GM18868 (cell line): ENCODE measurements at regions not wholly inside any gene's neighbourhood (a gene's known extent, or its start where the extent isn't known, plus 50 kb on each side); places are given as distances from the start of the nearest gene placed in this dataset.
A peak's percentile ranks its signal among the peaks of the same experiment; 100 is the strongest.
"Not testable (repeated sequence)": the region's sequence is repeated elsewhere in the genome, so short reads cannot be mapped to it uniquely, and the experiment has no call there.

Source experiments
- ATAC-seq: cut with Tn5 transposase; IDR thresholded peaks from one replicate; pipeline ENCODE4 v1.9.1; 2021; ENCODE audit warnings: mild to moderate bottlenecking, moderate library complexity; ENCODE audit not compliant: unreplicated experiment

DNA sequence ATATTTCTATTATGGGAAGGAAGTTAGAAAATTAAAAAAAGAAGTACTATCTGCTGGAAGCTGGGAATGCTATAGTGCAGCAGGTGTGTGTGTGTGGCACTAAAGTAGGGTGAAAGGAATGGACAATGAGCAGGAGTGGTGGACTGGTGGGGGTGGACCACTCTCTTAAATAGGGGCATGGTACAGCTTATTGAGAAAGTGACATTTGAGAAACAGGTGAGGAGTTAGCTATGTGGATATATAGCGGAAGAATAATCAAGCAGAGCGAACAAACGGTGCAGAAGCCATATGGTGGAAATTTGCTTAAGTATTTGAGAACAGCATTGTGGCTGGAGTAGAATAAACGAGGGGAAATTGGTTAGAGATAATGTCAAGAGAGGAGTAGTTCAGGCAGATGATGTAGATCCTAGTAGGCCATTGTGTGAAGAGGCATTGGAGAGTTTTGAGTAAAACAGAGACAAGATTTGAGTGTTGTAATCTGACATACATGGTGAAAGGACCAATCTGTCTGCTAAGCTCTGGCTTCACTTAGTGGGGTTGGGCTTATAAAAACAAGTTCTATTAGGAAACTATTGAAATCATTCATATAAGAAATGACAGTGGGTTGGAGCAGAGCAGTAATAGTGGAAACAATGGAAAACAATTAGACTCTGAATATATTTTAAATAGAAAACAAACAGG, 149.2 kb upstream of the SYT10 start:
- peak; percentile 8 for ATAC-seq

DNA sequence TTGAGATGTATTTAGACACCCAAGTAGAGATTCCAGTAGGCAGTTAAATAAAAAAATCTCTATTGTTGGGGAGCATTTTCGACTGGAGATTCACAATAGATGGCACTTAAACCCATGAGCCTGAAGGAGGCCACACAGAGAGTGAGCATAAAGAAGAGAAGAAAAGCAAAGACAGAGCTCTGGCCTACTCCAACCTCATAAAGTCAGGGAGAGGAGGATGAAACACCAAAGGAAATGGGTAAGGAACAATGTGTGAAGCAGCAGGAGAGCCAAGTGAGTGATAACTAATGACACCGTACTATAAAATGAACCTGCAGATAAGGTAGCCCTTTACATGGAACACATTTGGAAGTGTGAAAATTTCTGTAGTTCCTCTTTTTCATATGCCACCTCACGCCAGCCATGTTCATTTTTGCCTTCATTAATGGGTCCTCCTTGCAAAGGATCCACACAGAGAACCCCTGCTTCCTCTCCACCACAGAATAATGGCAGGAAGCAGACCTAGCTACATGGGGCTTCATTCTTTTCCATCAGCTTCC, 150.0 kb upstream of the SYT10 start:
- ATAC-seq = no peak

- ATAC-seq = no peak
These were observed 154.1 kb upstream of the SYT10 start for GRCh38 chr12:33593753-33594152.

DNA sequence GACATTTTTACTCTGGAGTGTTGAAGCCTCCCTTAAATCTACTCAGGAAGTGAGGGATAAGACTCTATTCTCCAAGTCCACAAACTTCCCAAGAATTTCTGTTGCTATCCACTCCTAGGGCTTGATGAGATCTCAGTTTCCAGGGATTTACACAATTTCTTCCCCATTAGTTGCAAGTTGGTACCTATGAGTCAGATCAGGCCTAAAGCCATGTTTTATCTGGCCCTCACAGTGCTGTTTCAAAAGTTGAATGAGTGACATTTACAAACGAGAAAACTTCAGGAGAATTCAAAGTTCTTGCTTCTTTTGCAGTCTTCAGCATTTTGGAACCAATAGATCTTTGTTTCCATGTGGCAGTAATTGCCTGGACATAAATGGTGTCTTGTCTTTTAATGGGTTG, 156.4 kb upstream of the SYT10 start:
- no peak for ATAC-seq

- no peak for ATAC-seq
These were observed 157.2 kb upstream of the SYT10 start for GRCh38 chr12:33596814-33597213.

DNA sequence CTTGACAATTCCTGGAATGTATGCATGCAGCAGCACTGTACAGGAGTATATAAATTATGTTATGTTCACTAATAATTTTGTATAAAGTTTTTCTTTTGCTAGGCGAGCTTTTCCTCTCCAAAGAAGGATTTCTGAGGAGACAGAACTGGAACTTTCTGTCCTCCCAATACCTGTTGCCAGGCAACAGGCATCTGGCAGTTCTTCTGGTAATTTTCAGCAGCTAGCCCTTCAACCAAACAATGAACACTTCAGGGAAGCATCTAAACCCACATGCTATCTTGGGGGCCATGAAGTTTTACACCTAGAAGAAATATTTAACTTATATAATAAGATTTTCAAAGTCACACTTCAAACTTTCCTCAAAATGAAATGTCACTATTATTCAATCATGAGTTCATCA, 162.9 kb upstream of the SYT10 start:
- no peak for ATAC-seq

DNA sequence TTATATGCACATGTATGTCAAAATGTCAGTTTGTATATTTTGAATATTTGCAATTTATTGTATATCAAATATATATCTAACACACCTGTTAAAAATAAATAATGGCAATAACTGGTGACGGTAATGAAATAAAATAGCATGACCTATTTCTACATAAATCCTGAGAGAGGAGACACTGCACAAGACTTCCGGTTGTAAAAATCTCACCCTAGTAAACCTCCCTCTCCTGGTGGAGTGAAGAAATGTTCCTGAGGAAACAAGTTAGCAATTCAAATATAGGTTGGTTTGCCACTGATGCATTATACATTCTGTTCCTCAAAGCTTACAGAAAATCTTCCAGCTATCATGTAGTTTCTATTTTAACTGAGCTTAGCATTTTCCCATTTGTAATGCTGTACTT, 166.1 kb upstream of the SYT10 start:
- peak; percentile 66 for ATAC-seq

DNA sequence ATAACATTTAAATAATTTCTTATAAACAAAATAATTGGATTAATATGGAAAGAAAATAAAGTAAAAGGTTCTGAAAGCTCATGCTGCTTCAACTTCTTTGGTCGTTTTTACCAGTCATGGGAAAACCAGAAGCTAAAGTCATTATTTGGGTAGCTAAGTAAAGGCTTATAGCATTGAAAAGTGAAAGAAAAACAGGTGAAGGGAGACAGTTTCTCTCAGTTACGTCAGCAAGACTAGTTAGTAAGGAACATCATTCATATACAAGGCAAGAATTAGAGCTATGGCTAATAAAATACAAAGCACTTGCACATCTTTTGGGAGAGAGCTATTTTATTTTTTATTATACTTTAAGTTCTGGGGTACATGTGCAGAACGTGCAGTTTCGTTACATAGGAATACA, 170.3 kb upstream of the SYT10 start:
- peak; percentile 57 for ATAC-seq

DNA sequence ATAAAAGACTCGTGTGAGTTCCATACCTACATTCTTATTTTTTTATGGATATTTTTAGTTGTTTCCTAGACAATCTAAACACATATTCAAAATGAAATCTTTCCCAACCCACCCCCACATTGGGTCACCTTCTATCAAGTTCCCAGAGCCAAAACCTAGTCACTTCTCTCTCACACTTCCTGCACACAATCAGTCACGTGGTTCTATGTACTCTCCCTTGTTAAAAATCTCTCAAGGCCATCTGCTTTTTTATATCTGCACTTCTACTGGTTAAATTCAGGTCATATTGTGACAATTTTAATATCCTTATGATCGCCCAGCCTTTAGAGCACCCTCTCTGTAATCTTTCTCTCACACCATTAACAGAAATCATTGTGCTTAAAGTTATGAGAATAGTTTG, 175.0 kb upstream of the SYT10 start:
- ATAC-seq = no peak

DNA sequence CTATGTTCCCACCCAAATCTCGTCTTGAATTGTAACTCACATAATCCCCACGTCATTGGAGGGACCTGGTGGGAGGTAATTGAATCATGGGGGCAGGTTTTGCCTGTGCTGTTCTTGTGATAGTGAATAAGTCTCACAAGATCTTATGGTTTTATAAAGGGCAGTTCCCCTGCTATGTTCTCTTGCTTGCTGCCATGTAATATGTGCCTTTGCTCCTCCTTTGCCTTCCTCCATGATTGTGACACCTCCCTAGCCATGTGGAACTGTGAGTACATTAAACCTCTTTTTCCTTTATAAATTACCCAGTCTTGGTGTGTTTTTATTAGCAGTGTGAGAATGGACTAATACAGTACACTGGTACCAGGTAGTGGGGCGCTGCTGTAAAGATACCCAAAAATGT, 177.6 kb upstream of the SYT10 start:
- ATAC-seq = no peak

DNA sequence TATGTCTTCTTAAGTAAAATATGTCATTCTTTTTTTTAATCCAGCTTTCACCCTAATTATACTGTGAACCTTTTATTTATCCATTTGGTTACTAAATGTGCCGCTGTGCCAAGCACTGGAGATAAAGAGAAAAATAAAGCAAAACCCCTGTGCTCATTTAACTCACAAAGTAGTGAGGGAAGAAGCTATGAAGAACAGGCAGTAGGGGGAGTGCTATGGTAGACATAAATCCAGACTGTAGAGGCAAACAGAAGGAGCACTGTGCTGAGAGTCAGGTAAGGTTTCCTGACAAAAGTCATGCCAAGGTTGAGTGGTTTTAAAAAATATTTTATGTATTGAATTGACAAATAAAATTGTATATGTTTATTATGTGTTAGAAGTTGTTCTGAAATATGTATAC, 188.5 kb upstream of the SYT10 start:
- ATAC-seq = peak; percentile 45

GRCh38 chr12:33634544-33634943, 194.9 kb upstream of the SYT10 start:
- ATAC-seq = peak; percentile 88

GRCh38 chr12:33636930-33637329, 197.3 kb upstream of the SYT10 start:
- not testable (repeated sequence) for ATAC-seq

- no peak for ATAC-seq
These were observed 200.4 kb upstream of the SYT10 start for GRCh38 chr12:33639975-33640374.

- ATAC-seq = no peak
These were observed 210.4 kb upstream of the SYT10 start for GRCh38 chr12:33649992-33650391.

DNA sequence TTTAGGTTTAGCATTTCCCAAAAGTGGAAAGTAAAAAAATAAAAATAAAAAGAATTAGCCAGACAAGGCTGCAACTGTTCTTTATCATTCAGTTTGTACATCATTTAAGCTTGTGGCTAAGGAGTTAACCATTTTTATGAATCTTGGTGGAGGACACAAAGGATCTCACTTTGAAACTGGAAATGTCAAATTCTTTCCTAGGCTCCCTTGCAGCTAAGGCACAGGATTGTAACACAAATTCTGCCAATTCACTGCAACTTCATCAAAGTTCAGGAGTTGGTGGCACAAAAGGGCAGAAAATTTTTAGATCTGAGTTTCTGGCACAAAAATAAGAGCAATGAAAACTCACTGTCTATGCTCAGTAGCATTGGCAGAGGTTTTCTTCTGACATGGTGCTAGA, 211.2 kb upstream of the SYT10 start:
- no peak for ATAC-seq

DNA sequence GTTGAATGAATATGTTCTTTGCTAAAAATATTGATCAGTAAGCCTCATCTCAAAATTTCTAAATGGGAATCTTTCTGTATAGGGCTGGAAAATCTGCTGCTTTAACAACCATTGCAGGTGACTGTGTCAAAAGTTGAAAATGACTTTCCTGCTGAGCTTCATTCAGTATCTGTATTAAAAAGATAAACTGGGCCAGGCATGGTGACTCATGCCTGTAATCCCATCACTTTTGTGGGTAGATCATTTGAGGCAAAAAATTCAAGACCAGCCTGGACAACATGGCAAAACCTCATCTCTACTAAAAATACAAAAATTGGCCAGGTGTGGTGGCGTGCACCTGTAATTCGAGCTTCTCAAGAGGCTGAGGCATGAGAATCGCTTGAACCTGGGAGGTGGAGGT, 213.7 kb upstream of the SYT10 start:
- ATAC-seq = no peak

DNA sequence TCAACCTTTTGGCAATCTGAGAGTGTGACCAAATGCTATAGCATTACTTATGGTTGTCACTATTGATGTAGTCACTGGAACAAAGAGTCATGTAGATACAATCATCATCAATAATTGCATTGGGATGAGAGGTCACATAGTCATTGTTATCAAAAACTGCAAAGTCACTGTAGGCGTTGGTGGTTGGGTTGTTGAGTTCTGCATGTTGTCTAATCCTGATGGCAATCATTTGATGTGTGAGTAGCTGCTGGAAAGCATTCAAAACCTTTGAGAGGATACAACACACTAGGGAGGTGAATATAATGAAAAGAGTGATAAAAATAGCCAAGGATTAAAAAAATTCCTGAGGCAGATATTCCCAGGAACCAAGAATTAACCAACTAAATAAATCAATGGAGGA, 214.7 kb upstream of the SYT10 start:
- ATAC-seq = no peak

GRCh38 chr12:33663000-33663654, 223.5 kb upstream of the SYT10 start:
- no peak for ATAC-seq

- no peak for ATAC-seq
These were observed 229.7 kb upstream of the SYT10 start for GRCh38 chr12:33669349-33669748.

GRCh38 chr12:33670284-33670683, 230.7 kb upstream of the SYT10 start:
- ATAC-seq = no peak

DNA sequence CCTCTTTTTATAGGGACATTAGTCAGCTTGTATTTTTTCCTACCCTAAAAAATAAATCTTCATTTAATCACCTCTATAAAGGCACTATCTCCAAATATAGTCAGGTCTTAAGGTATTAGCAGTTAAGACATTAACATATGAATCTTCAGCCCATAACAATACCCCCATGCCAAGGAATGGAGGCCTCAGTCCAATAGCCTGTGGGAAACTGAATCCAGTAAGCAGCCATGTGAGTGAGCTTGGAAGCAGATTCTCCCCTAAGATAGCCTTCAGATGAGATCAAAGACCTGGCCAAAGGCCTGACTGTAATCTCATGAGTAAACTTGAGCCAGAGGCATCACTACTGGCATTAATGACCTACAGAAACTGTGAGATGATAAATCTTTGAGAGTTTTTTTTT, 232.1 kb upstream of the SYT10 start:
- ATAC-seq = no peak
